ENCODE measurements at regions not wholly inside any gene's neighbourhood (a gene's known extent, or its start where the extent isn't known, plus 50 kb on each side); places are given as distances from the start of the nearest gene placed in this dataset.

GRCh38 chrY:8599141-8599540 is 738.1 kb upstream of the TSPY4 start:
- Histone ChIP-seq H3K27me3 (replicated peaks) (no peaks in the 10 kb centered on the region), H3K27ac (no peak overlapping the region), H3K9me3 (replicated peaks) (no peaks in the 10 kb centered on the region), H3K4me1 (replicated peaks) (peaks cover 3% of the 10 kb centered on the region; the same call in 1 of the 2 replicates), H3K36me3 (no peaks in the 10 kb centered on the region), H3K4me3 (no peak overlapping the region)
- no peak for DNase-seq (ENCODE audit: low read depth in 1 of 2, low spot score in 2 of 2)

GRCh38 chrY:8610620-8611019 is 726.6 kb upstream of the TSPY4 start:
- Histone ChIP-seq H3K36me3 (no peaks in the 10 kb centered on the region), H3K27ac (no peak overlapping the region), H3K9me3 (replicated peaks) (no peaks in the 10 kb centered on the region), H3K4me1 (replicated peaks) (peaks cover 12% of the 10 kb centered on the region), H3K4me3 (no peak overlapping the region), H3K27me3 (replicated peaks) (no peaks in the 10 kb centered on the region)
- peak; percentile 37 to 62 for DNase-seq (ENCODE audit: low read depth in 1 of 2, low spot score in 2 of 2)

- H3K4me1 ChIP-seq (replicated peaks), result peaks cover 12% of the 10 kb centered on the region
- H3K9me3 ChIP-seq (replicated peaks), result no peaks in the 10 kb centered on the region
- H3K27ac ChIP-seq, result no peak overlapping the region
- H3K27me3 ChIP-seq (replicated peaks), result no peaks in the 10 kb centered on the region
- no peak overlapping the region for H3K4me3 ChIP-seq
- no peak for DNase-seq (ENCODE audit: low read depth in 1 of 2, low spot score in 2 of 2)
- H3K36me3 ChIP-seq, result no peaks in the 10 kb centered on the region
Observed at GRCh38 chrY:8611815-8612214, 725.4 kb upstream of the TSPY4 start.

GRCh38 chrY:8618302-8618701 is 719.0 kb upstream of the TSPY4 start:
- Histone ChIP-seq H3K27ac (no peak overlapping the region), H3K27me3 (replicated peaks) (no peaks in the 10 kb centered on the region), H3K9me3 (replicated peaks) (no peaks in the 10 kb centered on the region), H3K4me1 (replicated peaks) (peaks cover 8% of the 10 kb centered on the region), H3K4me3 (no peak overlapping the region), H3K36me3 (no peaks in the 10 kb centered on the region)
- DNase-seq (ENCODE audit: low read depth in 1 of 2, low spot score in 2 of 2), result no peak

GRCh38 chrY:8622156-8622555 is 715.1 kb upstream of the TSPY4 start:
- H3K36me3 ChIP-seq, result no peaks in the 10 kb centered on the region
- no peaks in the 10 kb centered on the region for H3K9me3 ChIP-seq (replicated peaks)
- DNase-seq (ENCODE audit: low read depth in 1 of 2, low spot score in 2 of 2), result peak; percentile 33 to 45
- H3K27ac ChIP-seq, result no peak overlapping the region
- no peak overlapping the region for H3K4me3 ChIP-seq
- no peaks in the 10 kb centered on the region for H3K27me3 ChIP-seq (replicated peaks)
- H3K4me1 ChIP-seq (replicated peaks), result peaks cover 8% of the 10 kb centered on the region

- no peaks in the 10 kb centered on the region for H3K9me3 ChIP-seq (replicated peaks)
- peaks cover 8% of the 10 kb centered on the region for H3K4me1 ChIP-seq (replicated peaks)
Observed at GRCh38 chrY:8622856-8623255, 714.4 kb upstream of the TSPY4 start.

GRCh38 chrY:8629636-8630035 is 707.6 kb upstream of the TSPY4 start:
- no peak for DNase-seq (ENCODE audit: low read depth in 1 of 2, low spot score in 2 of 2)

More at GRCh38 chrY:8622856-8623255, 714.4 kb upstream of the TSPY4 start:
- Histone ChIP-seq H3K27me3 (replicated peaks) (no peaks in the 10 kb centered on the region), H3K4me3 (no peak overlapping the region), H3K36me3 (no peaks in the 10 kb centered on the region), H3K27ac (no peak overlapping the region)
- DNase-seq (ENCODE audit: low read depth in 1 of 2, low spot score in 2 of 2), result no peak

GRCh38 chrY:8638111-8638510 is 699.2 kb upstream of the TSPY4 start:
- Histone ChIP-seq H3K4me1 (replicated peaks) (peaks cover 18% of the 10 kb centered on the region), H3K36me3 (no peaks in the 10 kb centered on the region), H3K27me3 (replicated peaks) (no peaks in the 10 kb centered on the region), H3K4me3 (no peak overlapping the region), H3K9me3 (replicated peaks) (no peaks in the 10 kb centered on the region), H3K27ac (peak overlapping the region; percentile 48)
- peak; percentile 50 to 60 for DNase-seq (ENCODE audit: low read depth in 1 of 2, low spot score in 2 of 2)

More at GRCh38 chrY:8629636-8630035, 707.6 kb upstream of the TSPY4 start:
- no peaks in the 10 kb centered on the region for H3K9me3 ChIP-seq (replicated peaks)
- no peaks in the 10 kb centered on the region for H3K27me3 ChIP-seq (replicated peaks)
- H3K27ac ChIP-seq, result no peak overlapping the region
- no peak overlapping the region for H3K4me3 ChIP-seq
- no peaks in the 10 kb centered on the region for H3K36me3 ChIP-seq
- H3K4me1 ChIP-seq (replicated peaks), result no peaks in the 10 kb centered on the region

- H3K4me3 ChIP-seq, result no peak overlapping the region
- H3K36me3 ChIP-seq, result no peaks in the 10 kb centered on the region
- no peaks in the 10 kb centered on the region for H3K4me1 ChIP-seq (replicated peaks)
- no peak overlapping the region for H3K27ac ChIP-seq
- no peaks in the 10 kb centered on the region for H3K27me3 ChIP-seq (replicated peaks)
- DNase-seq (ENCODE audit: low read depth in 1 of 2, low spot score in 2 of 2), result no peak
- no peaks in the 10 kb centered on the region for H3K9me3 ChIP-seq (replicated peaks)
Observed at GRCh38 chrY:8644926-8645325, 692.3 kb upstream of the TSPY4 start.

- H3K4me1 ChIP-seq (replicated peaks), result peaks cover 7% of the 10 kb centered on the region
Observed at GRCh38 chrY:8652445-8652844, 684.8 kb upstream of the TSPY4 start.

GRCh38 chrY:8655017-8655416 is 682.2 kb upstream of the TSPY4 start:
- H3K4me1 ChIP-seq (replicated peaks), result peaks cover 7% of the 10 kb centered on the region
- no peaks in the 10 kb centered on the region for H3K27me3 ChIP-seq (replicated peaks)
- no peak overlapping the region for H3K4me3 ChIP-seq
- H3K27ac ChIP-seq, result no peak overlapping the region
- H3K36me3 ChIP-seq, result no peaks in the 10 kb centered on the region
- DNase-seq (ENCODE audit: low read depth in 1 of 2, low spot score in 2 of 2), result no peak
- no peaks in the 10 kb centered on the region for H3K9me3 ChIP-seq (replicated peaks)

More at GRCh38 chrY:8652445-8652844, 684.8 kb upstream of the TSPY4 start:
- Histone ChIP-seq H3K36me3 (no peaks in the 10 kb centered on the region), H3K27ac (no peak overlapping the region), H3K4me3 (no peak overlapping the region), H3K27me3 (replicated peaks) (no peaks in the 10 kb centered on the region), H3K9me3 (replicated peaks) (no peaks in the 10 kb centered on the region)
- DNase-seq (ENCODE audit: low read depth in 1 of 2, low spot score in 2 of 2), result no peak

GRCh38 chrY:8656101-8656500 is 681.2 kb upstream of the TSPY4 start:
- Histone ChIP-seq H3K27me3 (replicated peaks) (no peaks in the 10 kb centered on the region), H3K4me3 (no peak overlapping the region), H3K9me3 (replicated peaks) (no peaks in the 10 kb centered on the region), H3K4me1 (replicated peaks) (peaks cover 7% of the 10 kb centered on the region), H3K36me3 (no peaks in the 10 kb centered on the region), H3K27ac (no peak overlapping the region)
- DNase-seq (ENCODE audit: low read depth in 1 of 2, low spot score in 2 of 2), result peak in 1 of 2 experiments; percentile 27

GRCh38 chrY:8656515-8656914 is 680.7 kb upstream of the TSPY4 start:
- Histone ChIP-seq H3K36me3 (no peaks in the 10 kb centered on the region), H3K27ac (no peak overlapping the region), H3K9me3 (replicated peaks) (no peaks in the 10 kb centered on the region), H3K4me1 (replicated peaks) (peaks cover 7% of the 10 kb centered on the region), H3K4me3 (no peak overlapping the region), H3K27me3 (replicated peaks) (no peaks in the 10 kb centered on the region)
- DNase-seq (ENCODE audit: low read depth in 1 of 2, low spot score in 2 of 2), result no peak

GRCh38 chrY:8659721-8660120 is 677.5 kb upstream of the TSPY4 start:
- no peaks in the 10 kb centered on the region for H3K9me3 ChIP-seq (replicated peaks)
- no peak for DNase-seq (ENCODE audit: low read depth in 1 of 2, low spot score in 2 of 2)
- H3K4me1 ChIP-seq (replicated peaks), result peaks cover 7% of the 10 kb centered on the region
- H3K27me3 ChIP-seq (replicated peaks), result no peaks in the 10 kb centered on the region
- no peaks in the 10 kb centered on the region for H3K36me3 ChIP-seq
- no peak overlapping the region for H3K4me3 ChIP-seq
- H3K27ac ChIP-seq, result no peak overlapping the region

- Histone ChIP-seq H3K36me3 (no peaks in the 10 kb centered on the region), H3K27me3 (replicated peaks) (no peaks in the 10 kb centered on the region), H3K9me3 (replicated peaks) (no peaks in the 10 kb centered on the region), H3K4me1 (replicated peaks) (no peaks in the 10 kb centered on the region), H3K27ac (no peak overlapping the region), H3K4me3 (no peak overlapping the region)
- no peak for DNase-seq (ENCODE audit: low read depth in 1 of 2, low spot score in 2 of 2)
Observed at GRCh38 chrY:8673896-8674295, 663.4 kb upstream of the TSPY4 start.

Data from SJSA1 (cell line).